Thyroid gland (tissue), 4 donors: ENCODE measurements at regions not wholly inside any gene's neighbourhood (a gene's known extent, or its start where the extent isn't known, plus 50 kb on each side); places are given as distances from the start of the nearest gene placed in this dataset.

Experiments used
- POLR2A ChIP-seq, 2 donors: fragments of 450-650 bp; IDR thresholded peaks; one replicate each; pipeline ENCODE4 v1.6.1; 2017; ENCODE audit warnings: antibody characterized with exemption in 2 of 2, mild to moderate bottlenecking in 2 of 2, moderate library complexity in 1 of 2
- TF ChIP-seq, protein P1 (sequence below), 6 experiments: fragments of 200-600 bp in 3 of 6; fragments of 450-650 bp in 3 of 6; sonication (generic) in 3 of 6; IDR thresholded peaks; one replicate each; pipeline ENCODE4 v1.5.1; 2016 to 2019; ENCODE audit warnings: antibody characterized with exemption in 6 of 6, mild to moderate bottlenecking in 2 of 6, inconsistent platforms in 1 of 6, moderate library complexity in 1 of 6

DNA sequence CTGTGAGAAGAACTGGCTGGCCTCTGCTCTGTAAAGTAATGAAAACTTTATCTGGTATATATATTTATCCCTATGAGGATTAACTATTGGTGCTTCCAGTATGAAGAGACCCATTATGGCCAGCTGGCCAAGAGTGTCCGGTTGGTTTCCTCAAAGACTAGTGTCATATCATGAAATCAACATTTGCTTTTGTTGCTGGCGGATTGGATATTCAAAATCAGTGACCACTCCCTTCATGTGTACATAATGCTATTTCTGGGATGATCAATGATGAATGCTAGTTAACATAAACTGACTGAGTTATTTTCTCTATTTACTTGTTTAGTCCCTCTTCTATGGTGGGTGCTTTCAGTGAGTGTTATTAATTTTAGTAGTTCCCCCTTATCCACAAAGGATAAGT lies 60.8 kb upstream of the NUDT12 start:
- TF ChIP-seq, protein P1, sequence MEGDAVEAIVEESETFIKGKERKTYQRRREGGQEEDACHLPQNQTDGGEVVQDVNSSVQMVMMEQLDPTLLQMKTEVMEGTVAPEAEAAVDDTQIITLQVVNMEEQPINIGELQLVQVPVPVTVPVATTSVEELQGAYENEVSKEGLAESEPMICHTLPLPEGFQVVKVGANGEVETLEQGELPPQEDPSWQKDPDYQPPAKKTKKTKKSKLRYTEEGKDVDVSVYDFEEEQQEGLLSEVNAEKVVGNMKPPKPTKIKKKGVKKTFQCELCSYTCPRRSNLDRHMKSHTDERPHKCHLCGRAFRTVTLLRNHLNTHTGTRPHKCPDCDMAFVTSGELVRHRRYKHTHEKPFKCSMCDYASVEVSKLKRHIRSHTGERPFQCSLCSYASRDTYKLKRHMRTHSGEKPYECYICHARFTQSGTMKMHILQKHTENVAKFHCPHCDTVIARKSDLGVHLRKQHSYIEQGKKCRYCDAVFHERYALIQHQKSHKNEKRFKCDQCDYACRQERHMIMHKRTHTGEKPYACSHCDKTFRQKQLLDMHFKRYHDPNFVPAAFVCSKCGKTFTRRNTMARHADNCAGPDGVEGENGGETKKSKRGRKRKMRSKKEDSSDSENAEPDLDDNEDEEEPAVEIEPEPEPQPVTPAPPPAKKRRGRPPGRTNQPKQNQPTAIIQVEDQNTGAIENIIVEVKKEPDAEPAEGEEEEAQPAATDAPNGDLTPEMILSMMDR (IDR thresholded peaks at IDR 0.05), result no peak
- no peak for TF ChIP-seq POLR2A (IDR thresholded peaks at IDR 0.05)
